ENCODE measurements at regions not wholly inside any gene's neighbourhood (a gene's known extent, or its start where the extent isn't known, plus 50 kb on each side); places are given as distances from the start of the nearest gene placed in this dataset.

GRCh38 chr16:18050777-18051176 lies 285.8 kb downstream of the NPIPA8 start:
- TF ChIP-seq CTCF (IDR thresholded peaks at IDR 0.05) (no peak), EP300 (IDR thresholded peaks at IDR 0.05) (no peak), POLR2A (IDR thresholded peaks at IDR 0.05) (no peak)

Measured in gastroesophageal sphincter (tissue), 3 donors.